ENCODE measurements at regions not wholly inside any gene's neighbourhood (a gene's known extent, or its start where the extent isn't known, plus 50 kb on each side); places are given as distances from the start of the nearest gene placed in this dataset.
A peak's percentile ranks its signal among the peaks of the same experiment; 100 is the strongest.

GRCh38 chr5:56640763-56641406, 174.5 kb upstream of the MAP3K1 start:
- no CpG with 5 or more reads among the region's 3 CpGs for WGBS (ENCODE audit: extremely low coverage, insufficient read length, low lambda C conversion rate)
- no peaks in the 10 kb centered on the region for H3K79me2 ChIP-seq (ENCODE audit: insufficient read depth, low read length)
- no peaks in the 10 kb centered on the region for H4K20me1 ChIP-seq (ENCODE audit: control insufficient read depth, insufficient read depth, insufficient read length)
- Mint-ChIP-seq H3K36me3 (ENCODE audit: insufficient read depth in 1 of 3, low read depth in 3 of 3) (no peaks in the 10 kb centered on the region; a peak in 2 of 7 replicates), H3K9me3 (no peaks in the 10 kb centered on the region), H3K27me3 (ENCODE audit: low read depth) (no peaks in the 10 kb centered on the region), H3K4me3 (no peak overlapping the region), H3K27ac (no peak overlapping the region), H3K4me1 (peaks cover 30 to 32% of the 10 kb centered on the region in 2 experiments)
- H3K9ac ChIP-seq (ENCODE audit: extremely low read depth, insufficient read length, low read length), result no peak overlapping the region
- H2AK5ac ChIP-seq (ENCODE audit: insufficient read length, low read length), result no peak overlapping the region
- no peak overlapping the region for H2AFZ ChIP-seq (ENCODE audit: low read length)
- H4K5ac ChIP-seq (ENCODE audit: insufficient read length, low read depth, low read length), result no peak overlapping the region
- H3K27ac ChIP-seq (ENCODE audit: insufficient read length, low read depth, low read length), result no peak overlapping the region
- H3K4me2 ChIP-seq (ENCODE audit: insufficient read depth, insufficient read length, low read length), result no peak overlapping the region
- no peak overlapping the region for H3K23ac ChIP-seq (ENCODE audit: insufficient read length, low read depth, low read length)
- H2BK12ac ChIP-seq (ENCODE audit: insufficient read length, low read depth, low read length), result no peak overlapping the region
- no peak overlapping the region for H2BK120ac ChIP-seq (ENCODE audit: low read depth, low read length, poor library complexity, severe bottlenecking)
- no peak overlapping the region for H3K4ac ChIP-seq (ENCODE audit: low read depth, low read length)
- H3K79me1 ChIP-seq (ENCODE audit: insufficient read depth, low read depth, low read length, poor library complexity, severe bottlenecking), result no peaks in the 10 kb centered on the region
- H2BK5ac ChIP-seq (ENCODE audit: insufficient read length, low read length), result no peak overlapping the region
- no peak for DNase-seq
- H2BK20ac ChIP-seq (ENCODE audit: low read depth, low read length, poor library complexity, severe bottlenecking), result no peak overlapping the region
- no peak overlapping the region for H3K14ac ChIP-seq (ENCODE audit: insufficient read depth, low read length)
- H3K23me2 ChIP-seq (ENCODE audit: insufficient read length, low read depth, low read length, poor library complexity, severe bottlenecking), result no peaks in the 10 kb centered on the region
- TF ChIP-seq CTCF (conservative IDR thresholded peaks at IDR 0.05), result no peak
- no peaks in the 10 kb centered on the region for H3K9me3 ChIP-seq (ENCODE audit: control insufficient read depth, low read depth, low read length)
- H3K18ac ChIP-seq (ENCODE audit: insufficient read length, low read depth, low read length), result no peak overlapping the region
- peaks cover 6% of the 10 kb centered on the region; the same call in 1 of the 2 replicates for H3K4me1 ChIP-seq (ENCODE audit: insufficient read depth, low read length)
- no peak overlapping the region for H4K8ac ChIP-seq (replicated peaks; ENCODE audit: insufficient read length, low read depth, low read length)
- H3K56ac ChIP-seq (ENCODE audit: insufficient read length, low read depth, low read length), result peak overlapping the region; percentile 79
- no peaks in the 10 kb centered on the region for H3K27me3 ChIP-seq (ENCODE audit: insufficient read depth, low read length)
- no peak overlapping the region for H2BK15ac ChIP-seq (ENCODE audit: low read depth, low read length)
- H3T11ph ChIP-seq (ENCODE audit: low read length), result no peak overlapping the region
- H4K91ac ChIP-seq (ENCODE audit: insufficient read length, low read depth, low read length), result no peak overlapping the region

Data from H9 (cell line).